ENCODE measurements at regions not wholly inside any gene's neighbourhood (a gene's known extent, or its start where the extent isn't known, plus 50 kb on each side); places are given as distances from the start of the nearest gene placed in this dataset.

GRCh38 chr3:55320928-55321327 lies 166.2 kb downstream of the WNT5A start:
- no peaks in the 10 kb centered on the region for H3F3A ChIP-seq (ENCODE audit: insufficient read depth, low read length)
- H3K4me1 ChIP-seq (ENCODE audit: low read length), result no peaks in the 10 kb centered on the region
- H3K9me3 ChIP-seq (replicated peaks; ENCODE audit: insufficient read depth, low read length), result no peaks in the 10 kb centered on the region
- no peaks in the 10 kb centered on the region for H3K36me3 ChIP-seq (replicated peaks; ENCODE audit: insufficient read depth, low read length)
- H3K27me3 ChIP-seq (replicated peaks; ENCODE audit: insufficient read depth, low read length), result no peaks in the 10 kb centered on the region
- H2AFZ ChIP-seq (ENCODE audit: low read length), result no peak overlapping the region
- no peak for DNase-seq
- no peak overlapping the region for H3K9ac ChIP-seq (ENCODE audit: low read length)
- no peaks in the 10 kb centered on the region for H3K79me2 ChIP-seq (ENCODE audit: low read length)
- TF ChIP-seq EZH2phosphoT487 (IDR thresholded peaks at IDR 0.05; ENCODE audit: low read length) (no peak), EZH2 (optimal IDR thresholded peaks at IDR 0.05; ENCODE audit: low read depth, low read length) (no peak), CTCF (IDR thresholded peaks at IDR 0.05; ENCODE audit: low read length) (no peak)
- no peak overlapping the region for H3K4me2 ChIP-seq (ENCODE audit: low read depth, low read length)
- no peak overlapping the region for H3K27ac ChIP-seq (ENCODE audit: low read length)
- no peaks in the 10 kb centered on the region for H3K9me2 ChIP-seq (replicated peaks; ENCODE audit: insufficient read depth, low read length)
- H4K20me1 ChIP-seq (ENCODE audit: insufficient read depth, low read length), result no peaks in the 10 kb centered on the region
- H3K4me3 ChIP-seq (ENCODE audit: low read length), result no peak overlapping the region

- H3K9me2 ChIP-seq (replicated peaks; ENCODE audit: insufficient read depth, low read length), result no peaks in the 10 kb centered on the region
- H2AFZ ChIP-seq (ENCODE audit: low read length), result no peak overlapping the region
- H3K79me2 ChIP-seq (ENCODE audit: low read length), result no peaks in the 10 kb centered on the region
- DNase-seq, result no peak
- no peaks in the 10 kb centered on the region for H3F3A ChIP-seq (ENCODE audit: insufficient read depth, low read length)
- H3K4me3 ChIP-seq (ENCODE audit: low read length), result no peak overlapping the region
- H4K20me1 ChIP-seq (ENCODE audit: insufficient read depth, low read length), result no peaks in the 10 kb centered on the region
- no peak overlapping the region for H3K9ac ChIP-seq (ENCODE audit: low read length)
- TF ChIP-seq EZH2 (optimal IDR thresholded peaks at IDR 0.05; ENCODE audit: low read depth, low read length) (no peak), EZH2phosphoT487 (IDR thresholded peaks at IDR 0.05; ENCODE audit: low read length) (no peak), CTCF (IDR thresholded peaks at IDR 0.05; ENCODE audit: low read length) (no peak)
- H3K27me3 ChIP-seq (replicated peaks; ENCODE audit: insufficient read depth, low read length), result no peaks in the 10 kb centered on the region
- H3K9me3 ChIP-seq (replicated peaks; ENCODE audit: insufficient read depth, low read length), result no peaks in the 10 kb centered on the region
- H3K4me1 ChIP-seq (ENCODE audit: low read length), result no peaks in the 10 kb centered on the region
- no peaks in the 10 kb centered on the region for H3K36me3 ChIP-seq (replicated peaks; ENCODE audit: insufficient read depth, low read length)
- no peak overlapping the region for H3K27ac ChIP-seq (ENCODE audit: low read length)
- H3K4me2 ChIP-seq (ENCODE audit: low read depth, low read length), result no peak overlapping the region
These were observed 171.7 kb downstream of the WNT5A start for GRCh38 chr3:55315396-55315795.

DNA sequence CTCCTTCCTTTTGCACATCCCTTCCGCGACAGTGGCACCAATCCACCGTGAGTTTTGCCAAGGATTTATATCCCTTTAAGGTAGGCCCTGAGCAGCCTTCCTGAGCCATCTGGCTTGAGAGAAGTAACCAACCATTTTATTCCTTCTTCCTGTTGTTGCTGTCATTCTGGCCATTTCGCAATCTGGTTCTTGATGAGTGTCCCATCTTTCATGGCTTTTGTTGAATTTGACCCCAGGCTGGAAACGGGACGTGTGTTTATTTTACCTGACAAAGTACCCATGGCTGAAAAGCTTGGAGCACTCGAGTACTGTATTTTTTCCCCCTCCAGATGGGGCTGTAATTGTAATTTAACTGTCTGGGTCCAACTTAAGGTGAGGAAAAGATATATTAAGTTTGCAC lies 173.4 kb downstream of the WNT5A start:
- no peak overlapping the region for H2AFZ ChIP-seq (ENCODE audit: low read length)
- no peaks in the 10 kb centered on the region for H3K4me1 ChIP-seq (ENCODE audit: low read length)
- no peak overlapping the region for H3K4me3 ChIP-seq (ENCODE audit: low read length)
- H3K27me3 ChIP-seq (replicated peaks; ENCODE audit: insufficient read depth, low read length), result no peaks in the 10 kb centered on the region
- H3K79me2 ChIP-seq (ENCODE audit: low read length), result no peaks in the 10 kb centered on the region
- H3K27ac ChIP-seq (ENCODE audit: low read length), result no peak overlapping the region
- no peak overlapping the region for H3K9ac ChIP-seq (ENCODE audit: low read length)
- H3K9me2 ChIP-seq (replicated peaks; ENCODE audit: insufficient read depth, low read length), result no peaks in the 10 kb centered on the region
- H3K4me2 ChIP-seq (ENCODE audit: low read depth, low read length), result no peak overlapping the region
- no peak for DNase-seq
- no peaks in the 10 kb centered on the region for H3K36me3 ChIP-seq (replicated peaks; ENCODE audit: insufficient read depth, low read length)
- TF ChIP-seq EZH2 (optimal IDR thresholded peaks at IDR 0.05; ENCODE audit: low read depth, low read length) (no peak), EZH2phosphoT487 (IDR thresholded peaks at IDR 0.05; ENCODE audit: low read length) (no peak), CTCF (IDR thresholded peaks at IDR 0.05; ENCODE audit: low read length) (no peak)
- no peaks in the 10 kb centered on the region for H3K9me3 ChIP-seq (replicated peaks; ENCODE audit: insufficient read depth, low read length)
- no peaks in the 10 kb centered on the region for H3F3A ChIP-seq (ENCODE audit: insufficient read depth, low read length)
- no peaks in the 10 kb centered on the region for H4K20me1 ChIP-seq (ENCODE audit: insufficient read depth, low read length)
